NCI-H128 (cell line): ENCODE measurements at regions not wholly inside any gene's neighbourhood (a gene's known extent, or its start where the extent isn't known, plus 50 kb on each side); places are given as distances from the start of the nearest gene placed in this dataset.

ENCODE experiments used
- DNase-seq: peaks from one replicate; lab custom pipeline; 2025; ENCODE audit not compliant: unreplicated experiment; lab: John Stamatoyannopoulos, UW

- DNase-seq, result no peak
These were observed 335.3 kb downstream of the CNTNAP4 start for GRCh38 chr16:76612497-76612896.

GRCh38 chr16:76614269-76614668 lies 337.1 kb downstream of the CNTNAP4 start:
- DNase-seq, result peak; percentile 6

- DNase-seq, result no peak
These were observed 345.7 kb downstream of the CNTNAP4 start for GRCh38 chr16:76622876-76623275.

- DNase-seq, result no peak
These were observed 357.9 kb downstream of the CNTNAP4 start for GRCh38 chr16:76634847-76635697.

- no peak for DNase-seq
These were observed 362.6 kb downstream of the CNTNAP4 start for GRCh38 chr16:76639685-76640289.

- DNase-seq, result no peak
These were observed 373.4 kb downstream of the CNTNAP4 start for GRCh38 chr16:76650582-76650981.

- DNase-seq, result peak; percentile 53
These were observed 376.3 kb downstream of the CNTNAP4 start for GRCh38 chr16:76653390-76654026.

- DNase-seq, result peak; percentile 10
These were observed 377.1 kb downstream of the CNTNAP4 start for GRCh38 chr16:76654088-76654820.

GRCh38 chr16:76656994-76657393 lies 379.8 kb downstream of the CNTNAP4 start:
- no peak for DNase-seq

- DNase-seq, result no peak
These were observed 384.6 kb downstream of the CNTNAP4 start for GRCh38 chr16:76661691-76662235.

GRCh38 chr16:76665571-76666275 lies 388.5 kb downstream of the CNTNAP4 start:
- no peak for DNase-seq

- no peak for DNase-seq
These were observed 391.1 kb downstream of the CNTNAP4 start for GRCh38 chr16:76668207-76668725.

GRCh38 chr16:76669288-76669687 lies 392.1 kb downstream of the CNTNAP4 start:
- no peak for DNase-seq

GRCh38 chr16:76670125-76670857 lies 393.1 kb downstream of the CNTNAP4 start:
- DNase-seq, result no peak

- DNase-seq, result no peak
These were observed 399.2 kb downstream of the CNTNAP4 start for GRCh38 chr16:76676356-76676755.

- DNase-seq, result no peak
These were observed 404.1 kb downstream of the CNTNAP4 start for GRCh38 chr16:76681296-76681695.

GRCh38 chr16:76683051-76683450 lies 405.9 kb downstream of the CNTNAP4 start:
- DNase-seq, result no peak

GRCh38 chr16:76696876-76697275 lies 419.7 kb downstream of the CNTNAP4 start:
- no peak for DNase-seq

GRCh38 chr16:76705892-76706291 lies 428.7 kb downstream of the CNTNAP4 start:
- DNase-seq, result no peak

GRCh38 chr16:76713191-76713590 lies 436.0 kb downstream of the CNTNAP4 start:
- DNase-seq, result no peak
